ENCODE measurements at regions not wholly inside any gene's neighbourhood (a gene's known extent, or its start where the extent isn't known, plus 50 kb on each side); places are given as distances from the start of the nearest gene placed in this dataset.

DNA sequence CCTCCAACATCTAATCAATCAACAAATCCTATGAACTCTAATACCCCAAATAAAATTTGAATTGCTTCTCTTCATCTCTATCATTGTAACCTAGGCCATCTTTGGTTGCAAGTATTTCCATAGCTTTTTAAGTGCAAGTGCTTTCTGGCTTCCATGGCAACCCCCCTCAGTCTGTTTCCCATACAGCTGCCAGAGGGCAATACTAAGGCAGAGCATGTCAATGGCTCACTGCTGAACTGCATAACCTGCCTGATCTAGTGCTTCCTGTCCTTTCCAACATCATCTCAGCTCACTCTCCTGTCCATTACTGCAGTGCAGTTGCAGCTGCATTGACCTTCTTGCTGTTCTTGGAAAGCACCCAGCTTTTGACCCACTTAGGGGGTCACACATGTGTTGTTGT, 198.4 kb downstream of the WNT5A start:
- H3K36me3 ChIP-seq: no peaks in the 10 kb centered on the region
- H3K9me3 ChIP-seq (replicated peaks): no peaks in the 10 kb centered on the region
- peaks cover 5% of the 10 kb centered on the region for H3K4me1 ChIP-seq
- no peak for DNase-seq
- H3K27ac ChIP-seq (replicated peaks): no peak overlapping the region
- TF ChIP-seq, protein P1, sequence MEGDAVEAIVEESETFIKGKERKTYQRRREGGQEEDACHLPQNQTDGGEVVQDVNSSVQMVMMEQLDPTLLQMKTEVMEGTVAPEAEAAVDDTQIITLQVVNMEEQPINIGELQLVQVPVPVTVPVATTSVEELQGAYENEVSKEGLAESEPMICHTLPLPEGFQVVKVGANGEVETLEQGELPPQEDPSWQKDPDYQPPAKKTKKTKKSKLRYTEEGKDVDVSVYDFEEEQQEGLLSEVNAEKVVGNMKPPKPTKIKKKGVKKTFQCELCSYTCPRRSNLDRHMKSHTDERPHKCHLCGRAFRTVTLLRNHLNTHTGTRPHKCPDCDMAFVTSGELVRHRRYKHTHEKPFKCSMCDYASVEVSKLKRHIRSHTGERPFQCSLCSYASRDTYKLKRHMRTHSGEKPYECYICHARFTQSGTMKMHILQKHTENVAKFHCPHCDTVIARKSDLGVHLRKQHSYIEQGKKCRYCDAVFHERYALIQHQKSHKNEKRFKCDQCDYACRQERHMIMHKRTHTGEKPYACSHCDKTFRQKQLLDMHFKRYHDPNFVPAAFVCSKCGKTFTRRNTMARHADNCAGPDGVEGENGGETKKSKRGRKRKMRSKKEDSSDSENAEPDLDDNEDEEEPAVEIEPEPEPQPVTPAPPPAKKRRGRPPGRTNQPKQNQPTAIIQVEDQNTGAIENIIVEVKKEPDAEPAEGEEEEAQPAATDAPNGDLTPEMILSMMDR (IDR thresholded peaks at IDR 0.05; ENCODE audit: borderline replicate concordance): no peak
- intact Hi-C loops (cut with micrococcal nuclease): no loop called here
- no peak overlapping the region for H3K4me3 ChIP-seq
- H3K27me3 ChIP-seq (ENCODE audit: low read depth): no peaks in the 10 kb centered on the region

DNA sequence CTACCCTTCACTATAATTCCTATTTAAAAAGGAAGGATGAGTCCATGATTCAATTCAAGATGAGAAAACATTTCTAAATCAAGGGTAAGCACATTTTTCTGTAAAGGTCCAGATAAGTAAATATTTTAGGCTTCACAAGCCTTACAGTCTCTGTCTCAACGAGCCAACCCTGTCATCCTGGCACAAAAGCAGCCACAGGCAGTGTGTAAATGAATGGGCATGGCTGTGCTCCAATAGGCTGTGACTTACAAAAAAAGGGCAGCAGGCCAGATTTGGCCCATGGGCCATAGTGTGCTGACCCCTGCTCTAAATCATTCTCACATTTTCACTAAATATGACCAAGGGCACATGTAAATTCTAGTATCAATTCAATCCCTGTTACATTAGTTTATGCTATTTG, 200.4 kb downstream of the WNT5A start:
- Histone ChIP-seq H3K27ac (replicated peaks) (no peak overlapping the region), H3K4me1 (peaks cover 5% of the 10 kb centered on the region), H3K36me3 (no peaks in the 10 kb centered on the region), H3K27me3 (ENCODE audit: low read depth) (no peaks in the 10 kb centered on the region), H3K9me3 (replicated peaks) (no peaks in the 10 kb centered on the region), H3K4me3 (no peak overlapping the region)
- DNase-seq: no peak
- TF ChIP-seq, protein P1 (IDR thresholded peaks at IDR 0.05; ENCODE audit: borderline replicate concordance): no peak
- intact Hi-C loops (cut with micrococcal nuclease): no loop called here

DNA sequence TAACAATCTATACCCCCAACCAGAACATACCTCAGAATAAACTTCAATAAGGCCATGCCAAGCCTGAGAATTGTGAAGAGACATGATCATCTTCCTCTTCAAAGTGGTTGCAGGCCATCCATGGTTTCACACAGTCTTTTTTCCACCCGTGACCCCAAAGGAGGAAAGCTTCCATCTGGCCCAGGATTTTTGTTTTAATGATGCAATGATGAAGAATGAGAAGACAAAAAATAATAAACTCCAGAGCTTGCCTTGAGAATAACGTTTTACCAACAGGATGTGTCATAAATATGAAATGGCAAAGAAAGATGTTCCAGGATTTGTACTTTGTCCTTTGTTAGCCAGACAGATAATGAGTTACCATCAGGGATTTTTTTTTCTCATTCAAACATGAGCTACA, 201.9 kb downstream of the WNT5A start:
- H3K4me1 ChIP-seq: peaks cover 5% of the 10 kb centered on the region
- no peak overlapping the region for H3K27ac ChIP-seq (replicated peaks)
- DNase-seq: no peak
- H3K9me3 ChIP-seq (replicated peaks): peaks cover 3% of the 10 kb centered on the region
- intact Hi-C loops (cut with micrococcal nuclease): no loop called here
- H3K36me3 ChIP-seq: no peaks in the 10 kb centered on the region
- H3K4me3 ChIP-seq: no peak overlapping the region
- TF ChIP-seq, protein P1 (IDR thresholded peaks at IDR 0.05; ENCODE audit: borderline replicate concordance): no peak
- H3K27me3 ChIP-seq (ENCODE audit: low read depth): no peaks in the 10 kb centered on the region

DNA sequence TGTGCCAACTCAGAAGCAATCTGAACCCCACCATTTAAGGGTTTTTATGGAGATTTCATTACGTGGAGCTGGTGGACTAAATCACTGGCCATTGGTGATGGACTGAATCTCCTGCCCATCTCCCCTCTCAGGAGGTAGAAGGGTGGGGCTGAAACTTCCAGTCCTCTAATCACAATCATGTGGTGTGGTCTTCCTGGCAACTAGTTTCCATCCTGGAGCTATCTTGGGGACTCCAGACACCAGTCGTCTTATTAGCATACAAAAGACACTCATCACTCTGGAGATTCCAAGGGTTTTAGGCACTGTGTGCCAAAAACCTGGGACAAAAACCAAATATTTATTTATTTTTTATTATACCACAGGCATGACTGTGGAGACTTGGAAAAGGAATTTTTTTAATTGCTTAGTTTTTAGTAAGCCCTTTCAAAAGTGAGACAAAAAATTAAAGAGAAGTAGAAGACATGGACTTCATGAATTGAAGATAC, 203.6 kb downstream of the WNT5A start:
- Histone ChIP-seq H3K36me3 (no peaks in the 10 kb centered on the region), H3K9me3 (replicated peaks) (peaks cover 3% of the 10 kb centered on the region), H3K27me3 (ENCODE audit: low read depth) (no peaks in the 10 kb centered on the region), H3K4me1 (peaks cover 5% of the 10 kb centered on the region), H3K4me3 (no peak overlapping the region), H3K27ac (replicated peaks) (no peak overlapping the region)
- intact Hi-C loops (cut with micrococcal nuclease): no loop called here
- TF ChIP-seq, protein P1 (IDR thresholded peaks at IDR 0.05; ENCODE audit: borderline replicate concordance): no peak
- no peak for DNase-seq

DNA sequence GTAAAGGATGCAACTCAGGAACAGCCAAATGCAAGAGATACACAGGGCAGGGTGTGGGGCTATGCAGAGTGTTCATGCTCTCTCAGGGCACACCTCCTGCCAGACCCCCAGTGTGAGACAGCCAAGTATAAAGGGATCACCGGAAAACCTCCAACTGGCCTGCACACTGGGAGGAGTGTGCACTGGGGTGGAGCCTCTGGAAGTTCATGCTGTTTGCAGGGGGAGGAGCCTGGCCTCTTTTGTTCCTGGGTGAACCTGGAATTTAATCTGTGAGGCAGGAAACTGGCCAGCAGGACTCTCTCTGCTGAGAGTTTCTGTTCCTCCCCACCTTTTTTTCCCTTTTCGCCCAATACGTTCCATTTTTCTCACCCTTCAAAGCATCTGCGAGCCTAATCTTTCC, 204.1 kb downstream of the WNT5A start:
- DNase-seq: no peak
- no peaks in the 10 kb centered on the region for H3K27me3 ChIP-seq (ENCODE audit: low read depth)
- peaks cover 3% of the 10 kb centered on the region for H3K9me3 ChIP-seq (replicated peaks)
- no peak overlapping the region for H3K4me3 ChIP-seq
- no peaks in the 10 kb centered on the region for H3K36me3 ChIP-seq
- no peak overlapping the region for H3K27ac ChIP-seq (replicated peaks)
- peaks cover 5% of the 10 kb centered on the region for H3K4me1 ChIP-seq
- TF ChIP-seq, protein P1 (IDR thresholded peaks at IDR 0.05; ENCODE audit: borderline replicate concordance): no peak
- intact Hi-C loops (cut with micrococcal nuclease): no loop called here

Measured in left ventricle myocardium inferior (tissue), 1 donor.